Kidney epithelial cell (primary cell): ENCODE measurements at regions not wholly inside any gene's neighbourhood (a gene's known extent, or its start where the extent isn't known, plus 50 kb on each side); places are given as distances from the start of the nearest gene placed in this dataset.
"Not testable (repeated sequence)": the region's sequence is repeated elsewhere in the genome, so short reads cannot be mapped to it uniquely, and the experiment has no call there.

ENCODE experiments used
- DNase-seq: peaks from one replicate; pipeline ENCODE4 v3.0.0-alpha.2; 2010; ENCODE audit warnings: low read depth
- H3K27me3 ChIP-seq: 2 replicates; pipeline ENCODE4 v1.6.0; 2011; ENCODE audit warnings: low read length; ENCODE audit not compliant: control insufficient read depth, insufficient read depth
- H3K36me3 ChIP-seq: 2 replicates; pipeline ENCODE4 v1.5.1; 2011; ENCODE audit warnings: low read length; ENCODE audit not compliant: control insufficient read depth, insufficient read depth
- H3K4me3 ChIP-seq: 2 replicates; pipeline ENCODE4 v1.5.1; 2011; ENCODE audit warnings: low read depth, mild to moderate bottlenecking, control low read depth, low read length
- CTCF ChIP-seq: IDR thresholded peaks from 2 replicates; pipeline ENCODE4 v1.5.1; 2011; ENCODE audit warnings: mild to moderate bottlenecking, moderate library complexity, low read length, control low read depth, inconsistent platforms; ENCODE audit not compliant: insufficient read depth, poor library complexity, severe bottlenecking

- TF ChIP-seq CTCF: no peak
- Histone ChIP-seq H3K36me3 (no peaks in the 10 kb centered on the region), H3K27me3 (no peaks in the 10 kb centered on the region), H3K4me3 (no peak overlapping the region)
- DNase-seq: no peak
These were observed 235.5 kb downstream of the TMEM161B start for GRCh38 chr5:88033191-88033590.

GRCh38 chr5:88029011-88029410 is 239.6 kb downstream of the TMEM161B start:
- no peak for TF ChIP-seq CTCF
- Histone ChIP-seq H3K36me3 (no peaks in the 10 kb centered on the region), H3K27me3 (no peaks in the 10 kb centered on the region), H3K4me3 (no peak overlapping the region)
- DNase-seq: no peak

- Histone ChIP-seq H3K27me3 (no peaks in the 10 kb centered on the region), H3K36me3 (no peaks in the 10 kb centered on the region), H3K4me3 (no peak overlapping the region)
- no peak for DNase-seq
- no peak for TF ChIP-seq CTCF
These were observed 247.5 kb downstream of the TMEM161B start for GRCh38 chr5:88021141-88021540.

GRCh38 chr5:88014984-88015383 is 253.7 kb downstream of the TMEM161B start:
- not testable (repeated sequence) for H3K4me3 ChIP-seq, H3K27me3 ChIP-seq, DNase-seq, H3K36me3 ChIP-seq

GRCh38 chr5:88000877-88001276 is 267.8 kb downstream of the TMEM161B start:
- no peaks in the 10 kb centered on the region for H3K27me3 ChIP-seq
- no peak for TF ChIP-seq CTCF

GRCh38 chr5:87997662-87998061 is 271.0 kb downstream of the TMEM161B start:
- Histone ChIP-seq H3K4me3 (no peak overlapping the region), H3K27me3 (no peaks in the 10 kb centered on the region), H3K36me3 (no peaks in the 10 kb centered on the region)
- TF ChIP-seq CTCF: no peak
- no peak for DNase-seq

More at GRCh38 chr5:88000877-88001276, 267.8 kb downstream of the TMEM161B start:
- H3K4me3 ChIP-seq: no peak overlapping the region
- no peak for DNase-seq
- no peaks in the 10 kb centered on the region for H3K36me3 ChIP-seq
